ENCODE measurements at regions not wholly inside any gene's neighbourhood (a gene's known extent, or its start where the extent isn't known, plus 50 kb on each side); places are given as distances from the start of the nearest gene placed in this dataset.

DNA sequence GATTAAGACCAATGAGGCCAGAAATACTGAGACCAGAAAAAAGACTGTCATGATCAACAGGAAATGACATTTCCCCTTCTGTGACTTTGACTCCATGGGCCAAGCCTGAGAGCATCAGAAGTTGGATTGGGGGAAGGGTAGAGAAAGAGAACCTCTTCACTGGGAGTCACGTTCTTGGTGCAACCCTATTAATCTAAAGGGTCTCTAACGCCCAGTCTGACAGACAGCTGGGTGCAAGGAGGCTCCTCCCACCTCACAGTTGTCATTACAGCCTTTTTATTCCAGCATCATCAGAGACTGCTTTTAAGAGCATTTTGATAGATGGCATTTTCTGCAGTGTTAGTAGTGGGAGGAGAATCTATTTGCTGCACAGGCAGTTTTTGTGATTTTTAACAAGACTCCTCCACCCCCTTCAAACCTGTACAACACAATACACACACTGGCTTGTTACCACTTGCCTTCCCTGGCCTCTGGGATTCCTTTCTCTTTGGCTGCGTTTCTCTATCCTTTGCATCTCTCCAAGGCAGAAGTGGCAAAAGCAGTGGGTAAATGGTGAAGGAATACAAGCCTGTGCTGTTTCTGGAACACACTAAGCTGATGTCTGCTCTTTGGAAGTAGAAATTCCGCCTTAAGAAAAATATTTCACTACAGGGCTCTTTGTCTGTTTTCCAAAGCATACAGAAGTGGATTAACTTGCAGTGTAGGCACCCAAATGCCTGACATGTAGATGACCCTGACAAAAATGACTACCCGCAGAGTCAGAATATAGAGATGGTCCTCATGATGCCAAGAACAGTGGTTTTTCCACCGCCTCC, 310.4 kb upstream of the ZNF608 start:
- Histone ChIP-seq H3K27ac (ENCODE audit: low read depth, low read length) (no peak overlapping the region), H3K27me3 (ENCODE audit: control insufficient read depth in 3 of 3, insufficient read depth in 3 of 3, low read length in 3 of 3) (no peaks in the 10 kb centered on the region), H3K9me3 (ENCODE audit: control insufficient read depth in 3 of 3, low read length in 3 of 3) (no peaks in the 10 kb centered on the region), H3K36me3 (ENCODE audit: control insufficient read depth in 3 of 3, insufficient read depth in 3 of 3, low read length in 3 of 3) (no peaks in the 10 kb centered on the region), H3K4me3 (ENCODE audit: low read length in 3 of 3) (no peak overlapping the region), H3K9ac (ENCODE audit: low read depth in 1 of 3, low read length in 3 of 3) (no peak overlapping the region), H3K4me1 (ENCODE audit: control insufficient read depth in 3 of 3, insufficient read depth in 3 of 3, low read length in 3 of 3) (peaks cover 0 to 6% (median 3%) of the 10 kb centered on the region in 3 donors)

DNA sequence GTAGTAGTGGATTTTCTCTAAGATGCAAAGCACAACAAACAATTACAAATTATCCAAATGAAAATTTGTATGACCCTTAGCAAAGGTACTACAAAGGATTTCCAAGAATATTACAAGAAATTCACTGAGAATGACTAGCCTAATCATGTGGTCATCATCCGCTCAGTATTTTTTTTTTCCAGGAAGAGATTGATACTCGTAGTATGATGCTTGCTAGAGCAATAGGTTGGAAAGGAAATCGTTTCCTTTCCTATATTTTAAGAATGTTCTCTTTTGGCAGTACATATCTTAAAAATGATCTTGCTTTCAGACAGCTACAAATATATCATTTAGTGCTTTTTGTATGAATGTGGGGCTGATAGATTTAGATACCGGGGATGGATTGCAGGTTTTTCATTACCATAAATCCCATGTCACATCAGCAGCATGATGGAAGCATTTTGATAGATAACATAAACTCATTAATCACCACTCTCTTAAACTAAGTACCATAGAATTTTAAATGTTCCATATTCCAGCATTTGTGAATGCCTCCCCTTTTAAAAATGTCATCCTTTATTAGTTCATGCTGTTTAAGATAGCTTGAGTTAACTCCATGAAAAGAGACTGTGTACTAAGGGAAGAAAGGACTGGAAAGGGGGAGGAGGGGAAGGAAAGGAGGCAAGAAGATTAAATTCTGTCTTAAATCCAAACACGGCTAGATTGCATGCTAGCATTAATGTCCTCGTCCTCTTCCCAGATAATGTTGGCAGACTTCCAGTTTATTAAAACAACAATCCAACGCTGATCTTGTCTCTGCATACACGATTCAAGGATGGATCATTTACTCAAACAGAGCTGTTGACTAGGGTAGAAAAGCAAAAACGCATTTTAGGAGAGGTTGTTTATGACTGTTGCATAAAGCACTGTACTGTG, 311.7 kb upstream of the ZNF608 start:
- Histone ChIP-seq H3K36me3 (ENCODE audit: control insufficient read depth in 3 of 3, insufficient read depth in 3 of 3, low read length in 3 of 3) (no peaks in the 10 kb centered on the region), H3K27me3 (ENCODE audit: control insufficient read depth in 3 of 3, insufficient read depth in 3 of 3, low read length in 3 of 3) (no peaks in the 10 kb centered on the region), H3K9me3 (ENCODE audit: control insufficient read depth in 3 of 3, low read length in 3 of 3) (no peaks in the 10 kb centered on the region), H3K9ac (ENCODE audit: low read depth in 1 of 3, low read length in 3 of 3) (no peak overlapping the region), H3K4me3 (ENCODE audit: low read length in 3 of 3) (no peak overlapping the region), H3K4me1 (ENCODE audit: control insufficient read depth in 3 of 3, insufficient read depth in 3 of 3, low read length in 3 of 3) (peaks cover 0 to 6% (median 3%) of the 10 kb centered on the region in 3 donors), H3K27ac (ENCODE audit: low read depth, low read length) (no peak overlapping the region)

DNA sequence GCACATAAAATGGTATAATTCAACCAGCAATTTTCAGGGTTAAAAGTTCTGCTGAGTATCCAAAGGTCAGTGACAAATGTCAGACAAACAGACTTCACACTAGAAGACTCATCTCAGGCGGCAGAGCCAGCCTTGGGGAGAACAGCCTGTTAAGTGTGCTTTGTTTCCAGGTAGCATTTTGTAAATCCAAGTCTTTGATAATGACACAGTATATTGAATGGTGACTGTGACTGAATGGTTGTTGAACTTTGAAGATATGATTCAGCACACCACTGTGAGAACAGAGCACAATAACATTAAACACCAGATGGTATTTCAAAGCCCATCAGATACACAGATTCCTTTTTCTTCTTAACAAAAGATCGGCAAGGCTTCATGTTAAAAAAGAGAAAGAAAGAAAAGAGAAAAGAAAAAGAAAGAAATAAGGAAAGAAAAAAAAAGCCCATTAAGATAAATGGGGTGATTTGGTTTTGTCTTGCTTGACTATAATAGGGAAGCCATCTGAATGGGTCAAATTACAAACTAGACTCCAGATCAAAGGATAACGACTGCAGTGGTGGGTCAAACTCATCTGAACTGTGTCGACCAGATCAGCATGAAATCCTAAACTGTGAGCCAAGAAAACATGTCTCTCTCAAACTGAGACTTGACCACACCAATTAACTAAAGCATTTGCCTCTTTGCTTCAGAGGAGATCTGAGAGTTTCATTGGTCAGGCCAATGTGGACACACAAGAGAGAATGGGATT, 313.0 kb upstream of the ZNF608 start:
- H3K4me1 ChIP-seq (ENCODE audit: control insufficient read depth in 3 of 3, insufficient read depth in 3 of 3, low read length in 3 of 3) = peaks cover 0 to 7% (median 3%) of the 10 kb centered on the region in 3 donors
- H3K9ac ChIP-seq (ENCODE audit: low read depth in 1 of 3, low read length in 3 of 3) = no peak overlapping the region
- no peak overlapping the region for H3K4me3 ChIP-seq (ENCODE audit: low read length in 3 of 3)
- no peaks in the 10 kb centered on the region for H3K36me3 ChIP-seq (ENCODE audit: control insufficient read depth in 3 of 3, insufficient read depth in 3 of 3, low read length in 3 of 3)
- H3K9me3 ChIP-seq (ENCODE audit: control insufficient read depth in 3 of 3, low read length in 3 of 3) = no peaks in the 10 kb centered on the region
- H3K27me3 ChIP-seq (ENCODE audit: control insufficient read depth in 3 of 3, insufficient read depth in 3 of 3, low read length in 3 of 3) = no peaks in the 10 kb centered on the region
- H3K27ac ChIP-seq (ENCODE audit: low read depth, low read length) = no peak overlapping the region

DNA sequence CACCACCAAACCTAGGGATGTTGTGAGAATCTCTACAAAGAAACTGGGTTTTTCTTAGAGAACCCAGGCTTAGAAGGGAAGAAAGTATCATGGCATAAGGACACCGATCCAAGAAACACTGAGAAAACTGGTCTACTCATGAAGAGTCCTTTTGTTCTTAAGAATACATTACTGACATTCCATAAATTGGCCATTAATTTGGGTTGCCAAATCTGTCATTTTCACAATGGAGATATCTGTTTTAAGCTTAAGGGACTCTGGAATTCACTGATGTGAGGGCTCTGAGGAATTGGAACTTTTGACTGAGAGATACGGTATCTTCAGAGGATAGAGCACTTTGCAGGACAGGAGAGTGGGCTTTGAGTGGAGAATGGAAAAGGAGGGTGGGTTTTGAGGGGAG, 315.3 kb upstream of the ZNF608 start:
- Histone ChIP-seq H3K9me3 (ENCODE audit: control insufficient read depth in 3 of 3, low read length in 3 of 3) (no peaks in the 10 kb centered on the region), H3K4me1 (ENCODE audit: control insufficient read depth in 3 of 3, insufficient read depth in 3 of 3, low read length in 3 of 3) (peaks cover 7 to 17% (median 13%) of the 10 kb centered on the region in 3 donors), H3K4me3 (ENCODE audit: low read length in 3 of 3) (no peak overlapping the region)

DNA sequence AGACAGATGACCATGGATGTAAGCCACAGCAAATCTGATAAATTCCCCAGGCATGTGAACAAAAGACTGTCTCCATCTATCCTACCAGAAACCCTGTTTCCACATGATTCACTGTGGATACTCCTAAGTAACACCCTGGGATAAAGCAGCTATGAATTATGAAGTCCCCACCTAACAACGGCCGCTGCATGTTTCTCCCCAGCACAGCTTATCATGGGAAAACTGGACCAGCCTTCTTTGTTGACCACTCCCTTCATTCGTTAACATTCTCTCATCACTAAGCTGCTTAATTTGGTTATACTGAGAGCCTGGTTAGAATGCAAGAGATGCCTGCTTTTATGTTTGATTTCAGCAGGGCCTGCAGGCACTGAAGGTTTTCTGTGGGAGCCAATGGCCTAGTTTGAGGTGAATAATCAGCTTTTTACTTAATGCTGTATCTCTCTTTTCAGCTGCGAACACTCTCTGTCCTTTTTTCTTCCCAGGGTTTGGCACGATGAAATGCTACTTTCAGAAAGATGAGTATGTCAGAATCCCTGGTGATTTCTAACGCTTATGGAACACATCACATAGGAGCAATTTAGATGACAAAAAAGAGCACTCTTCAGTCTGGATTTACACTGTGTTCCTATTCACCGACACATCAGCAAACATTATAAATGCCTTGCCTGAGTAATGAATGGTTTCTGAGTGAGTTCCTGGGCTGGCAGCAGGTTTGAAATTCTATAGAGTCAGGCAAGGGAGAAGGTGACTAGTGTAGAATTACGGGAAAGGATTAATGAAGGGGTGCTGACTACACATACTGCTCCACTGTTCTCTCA, 318.4 kb upstream of the ZNF608 start:
- Histone ChIP-seq H3K27me3 (ENCODE audit: control insufficient read depth in 3 of 3, insufficient read depth in 3 of 3, low read length in 3 of 3) (no peaks in the 10 kb centered on the region), H3K4me1 (ENCODE audit: control insufficient read depth in 3 of 3, insufficient read depth in 3 of 3, low read length in 3 of 3) (peaks cover 5 to 13% (median 12%) of the 10 kb centered on the region in 3 donors), H3K4me3 (ENCODE audit: low read length in 3 of 3) (no peak overlapping the region), H3K9me3 (ENCODE audit: control insufficient read depth in 3 of 3, low read length in 3 of 3) (no peaks in the 10 kb centered on the region), H3K9ac (ENCODE audit: low read depth in 1 of 3, low read length in 3 of 3) (no peak overlapping the region), H3K36me3 (ENCODE audit: control insufficient read depth in 3 of 3, insufficient read depth in 3 of 3, low read length in 3 of 3) (no peaks in the 10 kb centered on the region), H3K27ac (ENCODE audit: low read depth, low read length) (no peak overlapping the region)

More for the DNA sequence above, 315.3 kb upstream of the ZNF608 start:
- Histone ChIP-seq H3K9ac (ENCODE audit: low read depth in 1 of 3, low read length in 3 of 3) (no peak overlapping the region), H3K27ac (ENCODE audit: low read depth, low read length) (no peak overlapping the region), H3K36me3 (ENCODE audit: control insufficient read depth in 3 of 3, insufficient read depth in 3 of 3, low read length in 3 of 3) (no peaks in the 10 kb centered on the region), H3K27me3 (ENCODE audit: control insufficient read depth in 3 of 3, insufficient read depth in 3 of 3, low read length in 3 of 3) (no peaks in the 10 kb centered on the region)

DNA sequence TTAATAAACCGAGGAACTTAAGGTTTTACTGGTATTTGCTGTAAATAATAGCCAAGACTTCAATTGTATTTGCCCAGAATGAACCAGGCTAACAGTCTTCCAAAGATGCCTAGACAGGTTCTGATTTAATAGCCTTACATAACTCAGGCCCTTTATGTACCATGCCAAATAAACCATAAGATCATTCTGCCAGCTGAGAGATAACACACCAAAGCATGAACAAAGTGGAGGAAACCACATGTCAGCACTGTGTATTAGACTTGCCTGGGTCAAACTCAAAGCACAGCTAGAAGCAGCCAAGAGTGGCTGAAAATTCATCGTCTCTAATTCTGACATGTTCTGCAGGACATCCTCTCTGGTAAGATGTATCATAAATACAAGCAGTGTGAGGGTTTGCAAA, 319.3 kb upstream of the ZNF608 start:
- no peak overlapping the region for H3K27ac ChIP-seq (ENCODE audit: low read depth, low read length)
- H3K4me1 ChIP-seq (ENCODE audit: control insufficient read depth in 3 of 3, insufficient read depth in 3 of 3, low read length in 3 of 3) = peaks cover 5 to 13% (median 12%) of the 10 kb centered on the region in 3 donors
- H3K9me3 ChIP-seq (ENCODE audit: control insufficient read depth in 3 of 3, low read length in 3 of 3) = no peaks in the 10 kb centered on the region
- H3K27me3 ChIP-seq (ENCODE audit: control insufficient read depth in 3 of 3, insufficient read depth in 3 of 3, low read length in 3 of 3) = no peaks in the 10 kb centered on the region
- H3K36me3 ChIP-seq (ENCODE audit: control insufficient read depth in 3 of 3, insufficient read depth in 3 of 3, low read length in 3 of 3) = no peaks in the 10 kb centered on the region
- no peak overlapping the region for H3K9ac ChIP-seq (ENCODE audit: low read depth in 1 of 3, low read length in 3 of 3)
- H3K4me3 ChIP-seq (ENCODE audit: low read length in 3 of 3) = no peak overlapping the region

DNA sequence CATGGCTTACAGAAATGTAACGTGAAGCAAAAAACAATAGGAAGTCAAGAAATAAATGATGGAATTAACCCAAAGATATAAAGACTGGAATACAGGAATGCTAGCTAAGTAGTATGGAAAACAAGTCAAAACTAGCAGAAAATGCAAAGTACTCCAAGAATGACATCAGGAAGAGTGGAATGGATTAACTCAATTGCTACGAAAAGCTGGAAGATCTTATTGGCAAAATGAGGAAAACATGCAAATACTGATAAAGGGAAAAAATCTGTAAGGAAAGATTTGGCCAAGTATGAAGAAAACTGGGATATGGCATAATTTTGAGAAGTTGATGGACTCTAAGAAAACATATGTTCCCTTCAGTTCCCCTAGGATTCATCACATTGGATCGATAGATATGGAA, 324.5 kb upstream of the ZNF608 start:
- Histone ChIP-seq H3K36me3 (ENCODE audit: control insufficient read depth in 3 of 3, insufficient read depth in 3 of 3, low read length in 3 of 3) (no peaks in the 10 kb centered on the region), H3K27ac (ENCODE audit: low read depth, low read length) (no peak overlapping the region), H3K9me3 (ENCODE audit: control insufficient read depth in 3 of 3, low read length in 3 of 3) (peaks cover 0 to 5% (median 0%) of the 10 kb centered on the region in 3 donors), H3K4me1 (ENCODE audit: control insufficient read depth in 3 of 3, insufficient read depth in 3 of 3, low read length in 3 of 3) (no peaks in the 10 kb centered on the region), H3K27me3 (ENCODE audit: control insufficient read depth in 3 of 3, insufficient read depth in 3 of 3, low read length in 3 of 3) (no peaks in the 10 kb centered on the region), H3K9ac (ENCODE audit: low read depth in 1 of 3, low read length in 3 of 3) (no peak overlapping the region), H3K4me3 (ENCODE audit: low read length in 3 of 3) (no peak overlapping the region)

DNA sequence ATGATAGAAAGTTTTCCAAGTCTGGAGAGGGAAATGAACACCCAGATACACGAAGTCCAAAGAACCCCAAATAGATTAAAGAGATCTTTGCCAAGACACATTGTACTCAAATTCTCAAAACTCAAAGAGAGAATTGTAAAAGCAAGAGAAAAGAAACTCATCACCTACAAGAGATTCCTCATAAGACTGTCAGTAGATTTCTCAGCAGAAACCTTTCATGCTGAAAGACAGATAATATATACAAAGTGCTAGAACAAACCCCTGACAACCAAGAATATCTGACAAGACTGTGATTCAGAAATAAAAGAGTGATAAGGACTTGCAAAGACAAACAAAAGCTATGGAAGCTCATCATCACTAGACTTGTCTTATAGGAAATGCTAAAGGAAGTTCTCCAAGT, 326.7 kb upstream of the ZNF608 start:
- no peak overlapping the region for H3K4me3 ChIP-seq (ENCODE audit: low read length in 3 of 3)
- peaks cover 0 to 5% (median 0%) of the 10 kb centered on the region in 3 donors for H3K9me3 ChIP-seq (ENCODE audit: control insufficient read depth in 3 of 3, low read length in 3 of 3)
- H3K9ac ChIP-seq (ENCODE audit: low read depth in 1 of 3, low read length in 3 of 3) = no peak overlapping the region
- H3K4me1 ChIP-seq (ENCODE audit: control insufficient read depth in 3 of 3, insufficient read depth in 3 of 3, low read length in 3 of 3) = no peaks in the 10 kb centered on the region
- H3K36me3 ChIP-seq (ENCODE audit: control insufficient read depth in 3 of 3, insufficient read depth in 3 of 3, low read length in 3 of 3) = no peaks in the 10 kb centered on the region
- no peak overlapping the region for H3K27ac ChIP-seq (ENCODE audit: low read depth, low read length)
- no peaks in the 10 kb centered on the region for H3K27me3 ChIP-seq (ENCODE audit: control insufficient read depth in 3 of 3, insufficient read depth in 3 of 3, low read length in 3 of 3)

DNA sequence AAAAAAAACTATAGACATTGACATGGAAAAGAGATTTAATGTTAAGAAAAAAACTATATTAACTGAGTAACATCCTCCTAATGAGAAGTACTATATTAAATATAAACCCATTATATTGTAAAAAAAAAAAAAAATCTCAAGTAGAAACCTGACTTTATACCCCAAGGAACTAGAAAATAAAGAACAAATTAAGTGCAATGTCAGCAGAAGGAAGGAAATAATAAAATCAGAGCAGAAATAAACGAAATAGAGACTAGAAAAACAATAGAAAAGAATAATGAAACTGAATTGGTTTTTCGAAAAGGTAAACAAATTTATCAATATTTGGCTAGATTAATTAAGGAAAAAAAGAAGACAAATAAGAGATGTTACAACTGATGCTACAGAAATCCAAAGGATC, 329.1 kb upstream of the ZNF608 start:
- no peak overlapping the region for H3K4me3 ChIP-seq (ENCODE audit: low read length in 3 of 3)
- H3K27me3 ChIP-seq (ENCODE audit: control insufficient read depth in 3 of 3, insufficient read depth in 3 of 3, low read length in 3 of 3) = no peaks in the 10 kb centered on the region
- no peaks in the 10 kb centered on the region for H3K36me3 ChIP-seq (ENCODE audit: control insufficient read depth in 3 of 3, insufficient read depth in 3 of 3, low read length in 3 of 3)
- H3K4me1 ChIP-seq (ENCODE audit: control insufficient read depth in 3 of 3, insufficient read depth in 3 of 3, low read length in 3 of 3) = no peaks in the 10 kb centered on the region
- no peak overlapping the region for H3K9ac ChIP-seq (ENCODE audit: low read depth in 1 of 3, low read length in 3 of 3)
- H3K9me3 ChIP-seq (ENCODE audit: control insufficient read depth in 3 of 3, low read length in 3 of 3) = peaks cover 0 to 5% (median 0%) of the 10 kb centered on the region in 3 donors
- no peak overlapping the region for H3K27ac ChIP-seq (ENCODE audit: low read depth, low read length)
